ENCODE measurements at regions not wholly inside any gene's neighbourhood (a gene's known extent, or its start where the extent isn't known, plus 50 kb on each side); places are given as distances from the start of the nearest gene placed in this dataset.
A peak's percentile ranks its signal among the peaks of the same experiment; 100 is the strongest.
"Not testable (repeated sequence)": the region's sequence is repeated elsewhere in the genome, so short reads cannot be mapped to it uniquely, and the experiment has no call there.

- H3K79me2 ChIP-seq (ENCODE audit: control insufficient read depth, insufficient read depth, low read length) = no peaks in the 10 kb centered on the region
- H3K18ac ChIP-seq (ENCODE audit: low read length) = no peak overlapping the region
- no peak overlapping the region for H3K56ac ChIP-seq (ENCODE audit: low read length)
- H2AK5ac ChIP-seq (ENCODE audit: low read length) = no peak overlapping the region
- H4K5ac ChIP-seq (ENCODE audit: low read length) = no peak overlapping the region
- H3K23ac ChIP-seq (ENCODE audit: low read length) = no peak overlapping the region
- DNase-seq = peak; percentile 0
- H3K79me1 ChIP-seq (ENCODE audit: low read length) = no peaks in the 10 kb centered on the region
- no peak overlapping the region for H3K4ac ChIP-seq (ENCODE audit: low read depth, low read length)
- no peak overlapping the region for H2BK15ac ChIP-seq (replicated peaks; ENCODE audit: low read depth)
- H3K27ac ChIP-seq (ENCODE audit: low read depth, low read length) = no peak overlapping the region
- H3K4me2 ChIP-seq (ENCODE audit: low read length) = no peak overlapping the region
- no peak overlapping the region for H3K4me3 ChIP-seq (ENCODE audit: low read length)
- no peak overlapping the region for H4K8ac ChIP-seq (ENCODE audit: low read depth, low read length)
- H3K9ac ChIP-seq (ENCODE audit: low read length) = no peak overlapping the region
- H3K27me3 ChIP-seq (ENCODE audit: insufficient read depth, low read length, poor library complexity) = no peaks in the 10 kb centered on the region
- no CpG with 5 or more reads among the region's 48 CpGs for WGBS (ENCODE audit: extremely low coverage, insufficient coverage, low lambda C conversion rate)
- H2BK120ac ChIP-seq (ENCODE audit: low read depth, low read length) = no peak overlapping the region
- no peaks in the 10 kb centered on the region for H3K4me1 ChIP-seq (ENCODE audit: control insufficient read depth, low read depth, low read length)
- no peaks in the 10 kb centered on the region for H3K36me3 ChIP-seq (ENCODE audit: control insufficient read depth, insufficient read depth, low read length)
- no peak overlapping the region for H2BK5ac ChIP-seq (ENCODE audit: low read length)
These were observed 154.5 kb downstream of the MSN start for GRCh38 chrX:65821721-65822496.

- DNase-seq; H3K79me1 ChIP-seq (ENCODE audit: low read length); H2BK15ac ChIP-seq (replicated peaks; ENCODE audit: low read depth); H3K27ac ChIP-seq (ENCODE audit: low read depth, low read length); H3K27me3 ChIP-seq (ENCODE audit: insufficient read depth, low read length, poor library complexity); H3K56ac ChIP-seq (ENCODE audit: low read length); H2BK120ac ChIP-seq (ENCODE audit: low read depth, low read length); H2BK5ac ChIP-seq (ENCODE audit: low read length); H3K4me1 ChIP-seq (ENCODE audit: control insufficient read depth, low read depth, low read length); H3K9ac ChIP-seq (ENCODE audit: low read length); H4K8ac ChIP-seq (ENCODE audit: low read depth, low read length); H4K5ac ChIP-seq (ENCODE audit: low read length); H3K4me2 ChIP-seq (ENCODE audit: low read length); H3K36me3 ChIP-seq (ENCODE audit: control insufficient read depth, insufficient read depth, low read length); H3K4me3 ChIP-seq (ENCODE audit: low read length); H3K4ac ChIP-seq (ENCODE audit: low read depth, low read length); H3K23ac ChIP-seq (ENCODE audit: low read length); H3K18ac ChIP-seq (ENCODE audit: low read length); H3K79me2 ChIP-seq (ENCODE audit: control insufficient read depth, insufficient read depth, low read length); H2AK5ac ChIP-seq (ENCODE audit: low read length): not testable (repeated sequence)
- WGBS (ENCODE audit: extremely low coverage, insufficient coverage, low lambda C conversion rate) = no CpG with 5 or more reads among the region's 1 CpG
These were observed 152.5 kb downstream of the MSN start for GRCh38 chrX:65819983-65820382.

- H4K5ac ChIP-seq (ENCODE audit: low read length) = no peak overlapping the region
- no peak overlapping the region for H3K4me3 ChIP-seq (ENCODE audit: low read length)
- no peak overlapping the region for H3K18ac ChIP-seq (ENCODE audit: low read length)
- no peaks in the 10 kb centered on the region for H3K36me3 ChIP-seq (ENCODE audit: control insufficient read depth, insufficient read depth, low read length)
- WGBS (ENCODE audit: extremely low coverage, insufficient coverage, low lambda C conversion rate) = no CpG with 5 or more reads among the region's 1 CpG
- no peak for DNase-seq
- no peaks in the 10 kb centered on the region for H3K79me1 ChIP-seq (ENCODE audit: low read length)
- no peak overlapping the region for H3K56ac ChIP-seq (ENCODE audit: low read length)
- no peak overlapping the region for H3K4me2 ChIP-seq (ENCODE audit: low read length)
- no peak overlapping the region for H3K23ac ChIP-seq (ENCODE audit: low read length)
- H2BK5ac ChIP-seq (ENCODE audit: low read length) = no peak overlapping the region
- no peaks in the 10 kb centered on the region for H3K4me1 ChIP-seq (ENCODE audit: control insufficient read depth, low read depth, low read length)
- H2BK120ac ChIP-seq (ENCODE audit: low read depth, low read length) = no peak overlapping the region
- H3K27me3 ChIP-seq (ENCODE audit: insufficient read depth, low read length, poor library complexity) = no peaks in the 10 kb centered on the region
- H3K4ac ChIP-seq (ENCODE audit: low read depth, low read length) = no peak overlapping the region
- H2AK5ac ChIP-seq (ENCODE audit: low read length) = no peak overlapping the region
- H2BK15ac ChIP-seq (replicated peaks; ENCODE audit: low read depth) = no peak overlapping the region
- no peak overlapping the region for H3K9ac ChIP-seq (ENCODE audit: low read length)
- H3K79me2 ChIP-seq (ENCODE audit: control insufficient read depth, insufficient read depth, low read length) = no peaks in the 10 kb centered on the region
- H4K8ac ChIP-seq (ENCODE audit: low read depth, low read length) = no peak overlapping the region
- no peak overlapping the region for H3K27ac ChIP-seq (ENCODE audit: low read depth, low read length)
These were observed 145.8 kb downstream of the MSN start for GRCh38 chrX:65813245-65813644.

GRCh38 chrX:65811558-65812228 lies 144.2 kb downstream of the MSN start:
- H2BK15ac ChIP-seq (replicated peaks; ENCODE audit: low read depth) = no peak overlapping the region
- H2AK5ac ChIP-seq (ENCODE audit: low read length) = no peak overlapping the region
- H3K36me3 ChIP-seq (ENCODE audit: control insufficient read depth, insufficient read depth, low read length) = no peaks in the 10 kb centered on the region
- H3K9ac ChIP-seq (ENCODE audit: low read length) = no peak overlapping the region
- no peak overlapping the region for H3K4me2 ChIP-seq (ENCODE audit: low read length)
- no peak overlapping the region for H3K4me3 ChIP-seq (ENCODE audit: low read length)
- no peak overlapping the region for H3K18ac ChIP-seq (ENCODE audit: low read length)
- H3K4ac ChIP-seq (ENCODE audit: low read depth, low read length) = no peak overlapping the region
- no peaks in the 10 kb centered on the region for H3K27me3 ChIP-seq (ENCODE audit: insufficient read depth, low read length, poor library complexity)
- H3K79me2 ChIP-seq (ENCODE audit: control insufficient read depth, insufficient read depth, low read length) = no peaks in the 10 kb centered on the region
- no peak overlapping the region for H4K5ac ChIP-seq (ENCODE audit: low read length)
- H4K8ac ChIP-seq (ENCODE audit: low read depth, low read length) = no peak overlapping the region
- H2BK5ac ChIP-seq (ENCODE audit: low read length) = no peak overlapping the region
- no peak overlapping the region for H3K27ac ChIP-seq (ENCODE audit: low read depth, low read length)
- no peak for DNase-seq
- no peak overlapping the region for H3K23ac ChIP-seq (ENCODE audit: low read length)
- no peak overlapping the region for H2BK120ac ChIP-seq (ENCODE audit: low read depth, low read length)
- H3K79me1 ChIP-seq (ENCODE audit: low read length) = no peaks in the 10 kb centered on the region
- no peak overlapping the region for H3K56ac ChIP-seq (ENCODE audit: low read length)
- no peaks in the 10 kb centered on the region for H3K4me1 ChIP-seq (ENCODE audit: control insufficient read depth, low read depth, low read length)

All from mesendoderm (in vitro differentiated cells).